ENCODE measurements at regions not wholly inside any gene's neighbourhood (a gene's known extent, or its start where the extent isn't known, plus 50 kb on each side); places are given as distances from the start of the nearest gene placed in this dataset.

GRCh38 chr11:121800731-121801393 lies 315.2 kb downstream of the BLID start:
- no peak for DNase-seq (ENCODE audit: extremely low spot score)
- ChIA-PET POLR2A (no interaction called here), CTCF (no interaction called here)
- no peak for TF ChIP-seq CTCF (IDR thresholded peaks at IDR 0.05; ENCODE audit: control extremely low read depth, extremely low read depth, low read depth, missing control alignments)

DNA sequence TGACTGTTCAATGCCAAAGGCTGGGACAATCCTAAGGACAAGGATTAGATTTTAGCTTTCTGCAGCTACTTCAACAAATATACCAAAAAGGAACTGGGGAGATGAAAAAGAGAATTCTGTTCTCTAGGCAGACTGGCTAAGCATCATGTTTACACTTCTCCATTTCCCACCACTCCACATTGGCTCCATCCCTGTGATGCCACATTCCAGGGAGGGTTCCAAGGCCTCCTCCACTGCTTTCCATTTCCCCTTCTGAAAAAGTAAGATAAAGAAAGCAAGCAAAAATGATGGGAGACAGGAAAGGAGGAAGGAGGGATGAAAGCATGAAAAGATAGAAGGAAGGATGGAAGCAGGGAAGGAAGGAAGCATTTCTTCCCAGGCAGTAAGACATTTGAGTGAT lies 315.8 kb downstream of the BLID start:
- ChIA-PET CTCF (no interaction called here), POLR2A (no interaction called here)
- DNase-seq (ENCODE audit: extremely low spot score): no peak
- TF ChIP-seq CTCF (IDR thresholded peaks at IDR 0.05; ENCODE audit: control extremely low read depth, extremely low read depth, low read depth, missing control alignments): no peak

DNA sequence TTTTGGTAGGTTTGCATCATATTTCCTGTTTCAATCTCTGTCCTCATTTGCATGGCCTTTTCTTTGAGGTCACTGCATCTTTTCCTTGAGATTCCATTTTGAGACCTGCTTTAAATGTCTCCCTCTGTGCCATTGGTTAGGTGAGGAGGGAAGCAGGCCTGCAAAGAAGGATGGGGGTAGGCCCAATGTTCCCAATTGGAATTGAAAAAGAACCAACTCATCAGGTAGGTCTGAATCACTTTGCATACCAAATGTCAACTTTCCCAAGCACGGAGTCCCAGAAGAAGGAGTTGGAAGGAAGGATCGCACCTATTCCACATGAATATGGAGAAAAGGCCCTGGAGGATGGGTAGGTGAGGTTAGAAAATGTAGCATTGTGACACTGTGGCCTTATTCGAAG lies 318.5 kb downstream of the BLID start:
- ChIA-PET CTCF (interaction anchor here (1.0 kb wide), 1 partner anchor 9 kb away, joined by 4 read pairs; no protein-coding TSS in a partner anchor), POLR2A (no interaction called here)
- no peak for DNase-seq (ENCODE audit: extremely low spot score)
- no peak for TF ChIP-seq CTCF (IDR thresholded peaks at IDR 0.05; ENCODE audit: control extremely low read depth, extremely low read depth, low read depth, missing control alignments)

- ChIA-PET POLR2A (no interaction called here), CTCF (no interaction called here)
- DNase-seq (ENCODE audit: extremely low spot score): no peak
- TF ChIP-seq CTCF (IDR thresholded peaks at IDR 0.05; ENCODE audit: control extremely low read depth, extremely low read depth, low read depth, missing control alignments): no peak
Observed at GRCh38 chr11:121795174-121795573, 320.8 kb downstream of the BLID start.

DNA sequence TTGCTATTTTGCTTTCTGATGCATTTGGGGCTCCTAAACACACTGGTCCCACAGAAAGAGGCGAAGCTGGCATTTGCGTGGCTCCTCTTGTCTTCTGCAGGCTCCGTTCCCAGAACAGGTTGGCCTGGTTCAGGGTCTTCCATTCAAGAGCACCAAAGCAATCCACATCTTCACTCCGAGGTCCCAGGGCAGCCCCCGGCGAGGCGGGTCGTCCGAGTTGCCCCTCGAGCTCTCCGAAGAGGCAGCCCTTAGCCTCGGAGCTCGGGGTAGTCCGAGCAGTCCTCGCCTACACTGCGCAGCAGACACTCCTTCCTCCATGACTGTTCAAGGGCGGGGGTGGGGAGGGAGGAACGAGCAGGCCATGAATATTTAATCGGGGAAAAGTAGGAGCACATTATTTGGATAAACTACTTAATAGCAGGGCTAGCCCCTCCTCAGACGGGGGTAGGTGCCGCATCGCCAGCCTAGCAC lies 321.3 kb downstream of the BLID start:
- POLR2A ChIA-PET: no interaction called here
- no peak for DNase-seq (ENCODE audit: extremely low spot score)
- CTCF ChIA-PET: no interaction called here
- TF ChIP-seq CTCF (IDR thresholded peaks at IDR 0.05; ENCODE audit: control extremely low read depth, extremely low read depth, low read depth, missing control alignments): no peak

GRCh38 chr11:121793916-121794315 lies 322.1 kb downstream of the BLID start:
- CTCF ChIA-PET: no interaction called here
- POLR2A ChIA-PET: no interaction called here

More at GRCh38 chr11:121793916-121794315, 322.1 kb downstream of the BLID start:
- no peak for TF ChIP-seq CTCF (IDR thresholded peaks at IDR 0.05; ENCODE audit: control extremely low read depth, extremely low read depth, low read depth, missing control alignments)
- DNase-seq (ENCODE audit: extremely low spot score): no peak
